ENCODE measurements at regions not wholly inside any gene's neighbourhood (a gene's known extent, or its start where the extent isn't known, plus 50 kb on each side); places are given as distances from the start of the nearest gene placed in this dataset.
A peak's percentile ranks its signal among the peaks of the same experiment; 100 is the strongest.

- ChIA-PET POLR2A (no interaction called here), CTCF (no interaction called here)
- H3K27ac ChIP-seq (ENCODE audit: extremely low read depth, low read depth, low read length) = no peak overlapping the region
- no peaks in the 10 kb centered on the region for H3K4me1 ChIP-seq (ENCODE audit: control insufficient read depth, insufficient read depth, low read length)
- no peaks in the 10 kb centered on the region for H3K9me3 ChIP-seq (ENCODE audit: control insufficient read depth, insufficient read depth, low read depth, low read length)
- TF ChIP-seq ZNF560 (tag by site-specific recombination; IDR thresholded peaks at IDR 0.05; ENCODE audit: borderline replicate concordance) (no peak), ZNF596 (tag by site-specific recombination; IDR thresholded peaks at IDR 0.05) (peak; percentile 75; the same call in 1 of the 2 replicates)
- no peak overlapping the region for H3K4me3 ChIP-seq (ENCODE audit: low read depth, low read length)
- no peaks in the 10 kb centered on the region for H3K36me3 ChIP-seq (ENCODE audit: control insufficient read depth in 2 of 2, insufficient read depth in 1 of 2, low read length in 2 of 2)
Observed at GRCh38 chr7:153320681-153321080, 561.1 kb downstream of the ACTR3B start.

- ChIA-PET POLR2A (no interaction called here), CTCF (no interaction called here)
- H3K36me3 ChIP-seq (ENCODE audit: control insufficient read depth in 2 of 2, insufficient read depth in 1 of 2, low read length in 2 of 2) = no peaks in the 10 kb centered on the region
- TF ChIP-seq PRDM6 (tag by site-specific recombination; IDR thresholded peaks at IDR 0.05) (no peak), ZNF596 (tag by site-specific recombination; IDR thresholded peaks at IDR 0.05) (no peak), ZNF791 (tag by site-specific recombination; IDR thresholded peaks at IDR 0.05) (no peak), ZNF239 (tag by site-specific recombination; IDR thresholded peaks at IDR 0.05) (no peak), ZNF157 (tag by site-specific recombination; IDR thresholded peaks at IDR 0.05) (no peak), ZNF391 (tag by site-specific recombination; IDR thresholded peaks at IDR 0.05; ENCODE audit: borderline replicate concordance, low read depth) (no peak), KLF10 (tag by site-specific recombination; IDR thresholded peaks at IDR 0.05) (no peak), ZNF514 (tag by site-specific recombination; IDR thresholded peaks at IDR 0.05) (no peak), ZNF521 (tag by site-specific recombination; IDR thresholded peaks at IDR 0.05) (no peak), ZNF335 (tag by site-specific recombination; conservative IDR thresholded peaks at IDR 0.05) (no peak), ZNF18 (tag by site-specific recombination; IDR thresholded peaks at IDR 0.05) (no peak), PRDM10 (tag by site-specific recombination; IDR thresholded peaks at IDR 0.05) (no peak), KLF9 (tag by site-specific recombination; IDR thresholded peaks at IDR 0.05; ENCODE audit: low read depth) (no peak), GLIS2 (tag by site-specific recombination; IDR thresholded peaks at IDR 0.05) (no peak), SETDB1 (IDR thresholded peaks at IDR 0.05; ENCODE audit: insufficient read length, low read length) (no peak), ZNF530 (tag by site-specific recombination; IDR thresholded peaks at IDR 0.05; ENCODE audit: low read depth) (no peak), ZNF114 (tag by site-specific recombination; IDR thresholded peaks at IDR 0.05) (no peak), ZNF23 (tag by site-specific recombination; IDR thresholded peaks at IDR 0.05; ENCODE audit: borderline replicate concordance) (no peak)
- no peaks in the 10 kb centered on the region for H3K9me3 ChIP-seq (ENCODE audit: control insufficient read depth, insufficient read depth, low read depth, low read length)
- H3K4me1 ChIP-seq (ENCODE audit: control insufficient read depth, insufficient read depth, low read length) = no peaks in the 10 kb centered on the region
- no peak overlapping the region for H3K27ac ChIP-seq (ENCODE audit: extremely low read depth, low read depth, low read length)
- no peak overlapping the region for H3K4me3 ChIP-seq (ENCODE audit: low read depth, low read length)
Observed at GRCh38 chr7:153322991-153323390, 563.4 kb downstream of the ACTR3B start.
